Coronary artery (tissue), 2 donors: ENCODE measurements at regions not wholly inside any gene's neighbourhood (a gene's known extent, or its start where the extent isn't known, plus 50 kb on each side); places are given as distances from the start of the nearest gene placed in this dataset.
A peak's percentile ranks its signal among the peaks of the same experiment; 100 is the strongest.
"Not testable (repeated sequence)": the region's sequence is repeated elsewhere in the genome, so short reads cannot be mapped to it uniquely, and the experiment has no call there.

Experiments used
- DNase-seq: peaks from one replicate; pipeline ENCODE4 v3.0.0-alpha.2; 2017; ENCODE audit warnings: low spot score
- H3K27ac ChIP-seq, 2 donors: fragments of 200-600 bp; sonication (generic); one replicate each; pipeline ENCODE4 v1.5.1; 2016 to 2019
- H3K4me3 ChIP-seq: fragments of 200-600 bp; sonication (generic); 2 replicates; pipeline ENCODE4 v1.5.1; 2016; ENCODE audit warnings: mild to moderate bottlenecking, moderate library complexity
- TF ChIP-seq, protein P1 (sequence below): fragments of 200-600 bp; sonication (generic); IDR thresholded peaks from one replicate; pipeline ENCODE4 v1.5.1; 2019; ENCODE audit warnings: antibody characterized with exemption

DNA sequence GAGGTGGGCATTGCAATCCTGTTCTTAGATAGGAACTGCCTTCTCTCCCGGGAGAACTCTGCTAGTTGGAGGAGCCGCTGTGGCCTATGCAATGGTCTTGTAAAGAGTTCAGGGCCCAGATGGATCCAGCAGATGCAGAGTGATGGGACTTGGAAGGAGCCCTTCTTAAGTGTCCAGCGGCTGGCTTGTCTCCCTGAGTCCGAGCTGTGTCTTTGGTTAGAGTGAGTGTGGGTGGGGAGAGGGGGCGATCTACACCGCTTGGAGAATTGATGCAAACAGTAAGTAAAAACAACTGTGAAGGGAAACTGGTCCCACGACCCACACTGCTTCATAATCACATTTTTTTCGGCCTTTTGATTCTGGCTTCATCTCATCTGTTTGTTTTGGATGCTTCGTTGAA lies 89.8 kb upstream of the CYRIA start:
- no peak for DNase-seq
- TF ChIP-seq, protein P1, sequence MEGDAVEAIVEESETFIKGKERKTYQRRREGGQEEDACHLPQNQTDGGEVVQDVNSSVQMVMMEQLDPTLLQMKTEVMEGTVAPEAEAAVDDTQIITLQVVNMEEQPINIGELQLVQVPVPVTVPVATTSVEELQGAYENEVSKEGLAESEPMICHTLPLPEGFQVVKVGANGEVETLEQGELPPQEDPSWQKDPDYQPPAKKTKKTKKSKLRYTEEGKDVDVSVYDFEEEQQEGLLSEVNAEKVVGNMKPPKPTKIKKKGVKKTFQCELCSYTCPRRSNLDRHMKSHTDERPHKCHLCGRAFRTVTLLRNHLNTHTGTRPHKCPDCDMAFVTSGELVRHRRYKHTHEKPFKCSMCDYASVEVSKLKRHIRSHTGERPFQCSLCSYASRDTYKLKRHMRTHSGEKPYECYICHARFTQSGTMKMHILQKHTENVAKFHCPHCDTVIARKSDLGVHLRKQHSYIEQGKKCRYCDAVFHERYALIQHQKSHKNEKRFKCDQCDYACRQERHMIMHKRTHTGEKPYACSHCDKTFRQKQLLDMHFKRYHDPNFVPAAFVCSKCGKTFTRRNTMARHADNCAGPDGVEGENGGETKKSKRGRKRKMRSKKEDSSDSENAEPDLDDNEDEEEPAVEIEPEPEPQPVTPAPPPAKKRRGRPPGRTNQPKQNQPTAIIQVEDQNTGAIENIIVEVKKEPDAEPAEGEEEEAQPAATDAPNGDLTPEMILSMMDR: no peak
- Histone ChIP-seq H3K27ac (no peak overlapping the region), H3K4me3 (no peak overlapping the region)

DNA sequence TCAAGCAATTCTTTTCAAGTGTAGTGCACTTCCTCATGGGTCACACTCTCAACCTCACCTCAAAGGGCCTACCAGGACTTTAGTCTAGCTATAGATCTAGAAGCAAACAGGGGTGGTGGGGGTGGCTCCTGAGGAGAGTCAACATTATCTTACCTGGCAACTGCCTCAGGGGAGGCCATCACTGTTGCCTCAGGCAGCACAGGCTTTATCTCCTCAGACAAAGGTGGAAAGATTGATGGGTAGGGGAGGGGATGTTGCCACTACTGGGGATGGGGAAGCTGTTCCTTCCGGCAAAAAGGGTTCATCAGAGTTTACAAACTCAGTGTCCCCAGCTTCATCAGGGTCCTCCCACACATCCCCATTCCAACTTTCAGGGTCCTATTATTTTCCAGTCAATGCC lies 87.4 kb upstream of the CYRIA start:
- not testable (repeated sequence) for DNase-seq, H3K27ac ChIP-seq, H3K4me3 ChIP-seq

DNA sequence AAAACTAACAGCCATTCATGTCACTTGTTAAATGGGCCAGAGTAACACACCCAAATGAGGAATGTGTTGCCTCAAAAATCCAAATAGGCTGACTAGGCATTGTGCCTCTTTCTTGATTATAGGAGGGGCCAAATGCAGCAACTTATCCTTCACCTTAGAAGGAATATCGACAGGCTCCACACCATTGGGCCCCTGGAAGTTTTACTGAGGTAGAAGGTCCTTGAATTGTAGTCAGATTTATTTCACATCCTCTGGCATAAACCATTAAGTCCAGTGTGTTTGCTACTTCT lies 85.2 kb upstream of the CYRIA start:
- not testable (repeated sequence) for H3K27ac ChIP-seq, H3K4me3 ChIP-seq, DNase-seq

DNA sequence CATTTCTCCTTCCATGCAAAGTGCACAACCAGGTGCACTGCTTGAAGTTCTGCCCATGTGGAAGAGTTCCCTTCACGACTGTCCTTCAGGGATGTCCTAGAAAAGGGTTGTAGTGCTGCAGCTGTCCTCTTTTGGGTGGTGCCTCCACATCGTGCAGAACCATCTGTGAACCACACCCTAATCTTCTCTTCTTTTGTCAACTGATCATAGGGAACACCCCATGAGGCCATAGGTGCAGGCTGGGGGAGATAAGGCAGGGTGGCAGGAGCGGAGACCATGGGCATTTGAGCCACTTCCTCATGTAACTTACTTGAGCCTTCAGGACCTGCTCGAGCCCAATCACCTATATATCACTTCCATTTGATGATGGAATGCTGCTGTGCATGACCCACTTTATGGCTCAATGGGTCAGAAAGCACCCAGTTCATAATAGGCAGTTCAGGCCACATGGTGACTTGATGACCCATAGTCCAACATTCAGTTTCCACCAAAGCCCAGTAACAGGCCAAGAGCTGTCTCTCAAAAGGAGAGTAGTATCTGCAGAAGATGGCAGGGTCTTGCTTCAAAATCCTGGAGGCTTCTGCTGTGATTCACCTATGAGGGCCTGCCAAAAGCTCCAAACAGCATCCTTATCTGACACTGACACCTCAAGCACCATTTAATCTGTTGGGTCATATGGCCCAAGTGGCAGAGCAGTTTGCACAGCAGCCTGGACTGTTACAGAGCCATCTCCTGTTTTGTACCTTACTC lies 84.7 kb upstream of the CYRIA start:
- TF ChIP-seq, protein P1: no peak
- Histone ChIP-seq H3K4me3 (no peak overlapping the region), H3K27ac (no peak overlapping the region)
- DNase-seq: no peak

DNA sequence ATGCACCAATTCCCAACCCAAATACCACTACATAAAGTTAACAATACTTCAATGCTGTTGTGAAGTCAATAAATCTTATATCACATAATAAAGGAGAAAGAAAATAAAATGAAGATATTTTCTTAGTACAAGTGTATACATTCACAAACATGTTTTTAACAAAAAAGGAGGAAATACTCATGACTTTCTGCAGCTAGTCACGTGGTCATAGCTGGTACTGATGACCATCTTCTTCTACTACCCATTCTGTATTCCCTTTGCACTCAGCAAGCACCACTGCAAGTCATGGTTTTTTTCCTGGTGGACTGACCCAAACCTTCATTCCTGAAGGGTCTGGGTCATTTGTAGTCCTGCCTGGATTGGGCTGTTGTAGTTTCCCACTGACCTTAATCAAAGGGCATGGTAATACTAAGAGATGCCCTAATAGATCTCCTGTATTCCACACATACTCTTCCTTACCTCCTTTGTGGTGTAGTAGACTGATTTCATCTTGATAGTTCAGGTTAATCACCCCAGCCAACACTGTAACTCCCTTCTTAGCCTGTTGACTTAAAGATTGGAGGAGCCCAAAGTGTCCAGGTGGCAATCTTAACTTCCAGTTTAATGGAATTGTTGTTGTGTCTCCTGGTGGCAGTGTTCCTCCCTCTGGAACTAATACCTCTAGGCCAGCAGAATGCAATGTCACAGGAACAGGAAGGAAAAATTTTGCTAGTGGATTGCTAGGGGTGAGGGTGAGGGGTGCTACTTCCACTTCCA lies 83.1 kb upstream of the CYRIA start:
- not testable (repeated sequence) for H3K27ac ChIP-seq, H3K4me3 ChIP-seq
- peak; percentile 7 for DNase-seq

DNA sequence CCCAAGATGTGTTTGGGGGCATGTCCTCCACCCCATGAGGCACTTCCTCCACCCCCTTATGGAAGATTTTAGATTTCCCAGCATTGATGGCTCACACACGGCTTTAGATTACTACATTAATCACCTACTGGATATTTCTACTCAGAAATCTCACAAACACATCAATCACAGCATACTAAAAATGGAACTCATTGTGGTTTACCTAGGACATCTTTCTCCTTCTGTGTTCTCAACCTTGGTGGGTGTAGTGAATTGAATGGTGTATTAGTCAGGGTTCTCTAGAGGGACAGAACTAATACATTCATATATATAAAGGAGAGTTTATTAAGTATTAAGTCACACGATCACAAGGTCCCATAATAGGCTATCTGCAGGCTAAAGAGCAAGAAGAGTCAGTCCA lies 82.1 kb upstream of the CYRIA start:
- H3K27ac ChIP-seq: no peak overlapping the region
- DNase-seq: no peak
- no peak overlapping the region for H3K4me3 ChIP-seq
- TF ChIP-seq, protein P1: no peak

DNA sequence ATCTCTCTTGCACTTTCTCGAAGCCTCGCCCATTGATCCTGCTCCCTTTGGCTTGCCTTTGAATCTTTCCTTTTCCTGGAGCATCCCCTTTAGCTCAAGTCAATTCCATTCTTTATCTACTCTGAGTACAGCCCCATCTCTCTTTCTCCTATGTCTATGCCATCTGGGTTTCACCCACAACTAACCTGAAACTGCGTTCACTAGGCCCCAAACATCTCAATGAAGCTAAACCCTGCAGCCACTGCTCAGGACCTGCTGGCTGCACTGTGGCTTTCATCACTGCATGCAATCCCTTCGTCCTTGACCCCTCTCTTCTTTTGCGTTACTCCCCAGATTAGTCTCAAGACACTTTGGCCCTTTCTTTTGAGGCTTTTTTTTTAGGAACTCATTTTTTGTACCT lies 81.6 kb upstream of the CYRIA start:
- no peak overlapping the region for H3K27ac ChIP-seq
- TF ChIP-seq, protein P1: no peak
- H3K4me3 ChIP-seq: no peak overlapping the region
- DNase-seq: peak; percentile 8

DNA sequence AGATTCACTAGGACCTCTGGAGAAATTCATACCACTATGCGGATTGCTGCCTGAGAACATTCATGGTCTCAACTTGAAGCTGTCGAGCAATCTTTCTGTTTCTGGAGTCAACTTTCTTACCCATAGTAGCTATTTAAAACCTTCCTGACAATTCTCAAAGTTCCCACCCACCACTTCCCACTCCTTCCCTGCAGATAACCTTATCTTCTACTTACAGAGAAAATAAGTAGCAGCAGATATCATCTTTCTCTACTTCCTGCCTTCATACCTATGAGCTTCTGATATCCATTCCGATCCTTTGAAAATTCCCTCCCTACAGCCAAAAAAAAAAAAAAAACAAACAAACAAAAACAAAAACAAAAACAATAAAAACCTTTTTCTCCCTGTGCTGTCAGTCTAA lies 81.2 kb upstream of the CYRIA start:
- Histone ChIP-seq H3K4me3 (no peak overlapping the region), H3K27ac (no peak overlapping the region)
- TF ChIP-seq, protein P1: no peak
- peak; percentile 3 for DNase-seq
